OCI-LY1 (cell line): ENCODE measurements at regions not wholly inside any gene's neighbourhood (a gene's known extent, or its start where the extent isn't known, plus 50 kb on each side); places are given as distances from the start of the nearest gene placed in this dataset.

Experiments
- H2AFZ ChIP-seq: fragments of 200-600 bp; sonication (generic), shearing (Covaris generic); 2 replicates; pipeline ENCODE4 v1.6.0; 2014; ENCODE audit warnings: antibody characterized with exemption, mild to moderate bottlenecking, low read length
- H3F3A ChIP-seq: fragments of 200-600 bp; sonication (generic), shearing (Covaris generic); 2 replicates; pipeline ENCODE4 v1.6.0; 2014; ENCODE audit warnings: mild to moderate bottlenecking, antibody characterized with exemption, low read length, moderate library complexity; ENCODE audit not compliant: insufficient read depth
- H3K27ac ChIP-seq: fragments of 200-600 bp; sonication (generic); 2 replicates; pipeline ENCODE4 v1.5.1; 2014; ENCODE audit warnings: low read length, mixed run types, mild to moderate bottlenecking, low read depth; ENCODE audit not compliant: poor library complexity, severe bottlenecking
- H3K27me3 ChIP-seq: fragments of 200-600 bp; sonication (generic); 2 replicates; pipeline ENCODE4 v1.6.0; 2014; ENCODE audit warnings: antibody characterized with exemption, mild to moderate bottlenecking, low read length, moderate library complexity; ENCODE audit not compliant: insufficient read depth
- H3K36me3 ChIP-seq: fragments of 200-600 bp; sonication (generic); 2 replicates; pipeline ENCODE4 v1.6.1; 2014; ENCODE audit warnings: mild to moderate bottlenecking, antibody characterized with exemption, low read length, moderate library complexity, mixed read lengths; ENCODE audit not compliant: insufficient read depth
- H3K4me1 ChIP-seq: fragments of 200-600 bp; sonication (generic); 2 replicates; pipeline ENCODE4 v1.5.1; 2014; ENCODE audit warnings: mild to moderate bottlenecking, low read length, moderate library complexity; ENCODE audit not compliant: insufficient read depth, severe bottlenecking
- H3K4me2 ChIP-seq: fragments of 200-600 bp; sonication (generic), shearing (Covaris generic); 2 replicates; pipeline ENCODE4 v1.6.1; 2014; ENCODE audit warnings: low read length
- H3K4me3 ChIP-seq: fragments of 200-600 bp; sonication (generic); 2 replicates; pipeline ENCODE4 v1.5.1; 2014; ENCODE audit warnings: low read length, low read depth, mild to moderate bottlenecking, mixed read lengths; ENCODE audit not compliant: poor library complexity, severe bottlenecking
- H3K79me2 ChIP-seq: fragments of 200-600 bp; shearing (Covaris generic); 2 replicates; pipeline ENCODE4 v1.6.1; 2016; ENCODE audit warnings: mixed run types, low read length, mixed read lengths; ENCODE audit not compliant: insufficient read depth
- H3K9ac ChIP-seq: fragments of 200-600 bp; sonication (generic), shearing (Covaris generic); 2 replicates; pipeline ENCODE4 v1.6.1; 2014; ENCODE audit warnings: mild to moderate bottlenecking, low read length, mixed read lengths
- H3K9me2 ChIP-seq: fragments of 200-600 bp; sonication (generic), shearing (Covaris generic); 2 replicates; pipeline ENCODE4 v1.6.1; 2014; ENCODE audit warnings: low read depth, mild to moderate bottlenecking, low read length, mixed read lengths
- H3K9me3 ChIP-seq: fragments of 200-600 bp; shearing (Covaris generic); 2 replicates; pipeline ENCODE4 v1.6.1; 2014; ENCODE audit warnings: low read length, mixed read lengths
- H4K20me1 ChIP-seq: fragments of 200-600 bp; sonication (generic), shearing (Covaris generic); 2 replicates; pipeline ENCODE4 v1.6.0; 2016; ENCODE audit warnings: mild to moderate bottlenecking, low read length; ENCODE audit not compliant: insufficient read depth
- EZH2 ChIP-seq: fragments of 200-600 bp; sonication (generic), shearing (Covaris generic); IDR thresholded peaks from 2 replicates; pipeline ENCODE4 v1.8.0; 2017; ENCODE audit warnings: borderline replicate concordance, mixed run types, mild to moderate bottlenecking, antibody characterized with exemption, low read length, moderate library complexity, mixed read lengths
- TF ChIP-seq, protein P1 (sequence below): fragments of 200-600 bp; sonication (generic), shearing (Covaris generic); IDR thresholded peaks from 2 replicates; pipeline ENCODE4 v1.5.1; 2017; ENCODE audit warnings: mild to moderate bottlenecking, antibody characterized with exemption, low read length, moderate library complexity, mixed read lengths

DNA sequence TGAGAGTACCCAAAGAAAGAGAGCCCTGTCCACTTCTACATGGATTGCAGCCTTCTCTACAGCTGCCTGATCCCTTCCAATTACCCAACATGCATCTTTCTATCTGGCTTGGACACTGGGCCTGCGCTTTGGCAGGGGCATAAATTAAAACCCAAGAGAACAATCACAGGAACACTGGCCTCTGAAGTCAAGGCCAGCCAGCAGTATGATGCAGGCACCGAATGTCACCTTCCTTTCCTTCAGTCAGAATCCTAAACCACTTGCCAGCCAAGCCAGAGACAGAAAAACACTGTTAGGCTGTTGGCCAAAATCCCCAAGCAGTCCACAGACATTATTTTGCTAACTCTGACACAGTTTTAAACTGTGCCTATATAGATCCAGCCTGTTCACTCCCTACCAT is 113.7 kb downstream of the DUSP6 start:
- Histone ChIP-seq H3F3A (no peaks in the 10 kb centered on the region), H3K27me3 (no peaks in the 10 kb centered on the region), H4K20me1 (no peaks in the 10 kb centered on the region), H3K4me2 (no peak overlapping the region), H3K4me1 (no peaks in the 10 kb centered on the region), H3K9ac (no peak overlapping the region), H2AFZ (no peak overlapping the region), H3K79me2 (no peaks in the 10 kb centered on the region), H3K9me3 (no peaks in the 10 kb centered on the region), H3K4me3 (no peak overlapping the region), H3K27ac (no peak overlapping the region), H3K9me2 (no peaks in the 10 kb centered on the region), H3K36me3 (no peaks in the 10 kb centered on the region)
- no peak for TF ChIP-seq EZH2
- TF ChIP-seq, protein P1, sequence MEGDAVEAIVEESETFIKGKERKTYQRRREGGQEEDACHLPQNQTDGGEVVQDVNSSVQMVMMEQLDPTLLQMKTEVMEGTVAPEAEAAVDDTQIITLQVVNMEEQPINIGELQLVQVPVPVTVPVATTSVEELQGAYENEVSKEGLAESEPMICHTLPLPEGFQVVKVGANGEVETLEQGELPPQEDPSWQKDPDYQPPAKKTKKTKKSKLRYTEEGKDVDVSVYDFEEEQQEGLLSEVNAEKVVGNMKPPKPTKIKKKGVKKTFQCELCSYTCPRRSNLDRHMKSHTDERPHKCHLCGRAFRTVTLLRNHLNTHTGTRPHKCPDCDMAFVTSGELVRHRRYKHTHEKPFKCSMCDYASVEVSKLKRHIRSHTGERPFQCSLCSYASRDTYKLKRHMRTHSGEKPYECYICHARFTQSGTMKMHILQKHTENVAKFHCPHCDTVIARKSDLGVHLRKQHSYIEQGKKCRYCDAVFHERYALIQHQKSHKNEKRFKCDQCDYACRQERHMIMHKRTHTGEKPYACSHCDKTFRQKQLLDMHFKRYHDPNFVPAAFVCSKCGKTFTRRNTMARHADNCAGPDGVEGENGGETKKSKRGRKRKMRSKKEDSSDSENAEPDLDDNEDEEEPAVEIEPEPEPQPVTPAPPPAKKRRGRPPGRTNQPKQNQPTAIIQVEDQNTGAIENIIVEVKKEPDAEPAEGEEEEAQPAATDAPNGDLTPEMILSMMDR = no peak

DNA sequence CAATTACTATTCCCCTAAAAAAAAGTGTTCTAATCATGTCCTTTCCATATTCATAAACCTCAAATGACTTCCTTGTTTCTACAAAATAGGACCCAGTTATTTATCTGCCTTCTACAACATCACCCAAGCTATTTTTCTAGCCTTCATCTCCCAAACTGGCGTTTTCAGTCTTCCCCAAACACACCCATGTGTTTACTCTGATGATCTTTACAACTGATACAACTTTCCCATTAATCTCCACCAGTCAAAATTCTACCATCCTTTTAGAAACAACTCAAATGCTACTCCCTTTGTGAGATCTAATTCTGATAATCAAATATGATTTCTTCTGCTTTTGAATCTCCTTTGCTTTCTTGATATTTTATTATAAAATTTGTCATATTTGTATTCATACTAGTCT is 114.5 kb downstream of the DUSP6 start:
- no peak overlapping the region for H3K27ac ChIP-seq
- H3K9me2 ChIP-seq = no peaks in the 10 kb centered on the region
- no peaks in the 10 kb centered on the region for H3K4me1 ChIP-seq
- H3F3A ChIP-seq = no peaks in the 10 kb centered on the region
- H3K27me3 ChIP-seq = no peaks in the 10 kb centered on the region
- no peak overlapping the region for H3K4me3 ChIP-seq
- H3K4me2 ChIP-seq = no peak overlapping the region
- no peaks in the 10 kb centered on the region for H3K9me3 ChIP-seq
- no peak for TF ChIP-seq EZH2
- TF ChIP-seq, protein P1 = no peak
- no peak overlapping the region for H2AFZ ChIP-seq
- H3K36me3 ChIP-seq = no peaks in the 10 kb centered on the region
- H3K9ac ChIP-seq = no peak overlapping the region
- H3K79me2 ChIP-seq = no peaks in the 10 kb centered on the region
- H4K20me1 ChIP-seq = no peaks in the 10 kb centered on the region

DNA sequence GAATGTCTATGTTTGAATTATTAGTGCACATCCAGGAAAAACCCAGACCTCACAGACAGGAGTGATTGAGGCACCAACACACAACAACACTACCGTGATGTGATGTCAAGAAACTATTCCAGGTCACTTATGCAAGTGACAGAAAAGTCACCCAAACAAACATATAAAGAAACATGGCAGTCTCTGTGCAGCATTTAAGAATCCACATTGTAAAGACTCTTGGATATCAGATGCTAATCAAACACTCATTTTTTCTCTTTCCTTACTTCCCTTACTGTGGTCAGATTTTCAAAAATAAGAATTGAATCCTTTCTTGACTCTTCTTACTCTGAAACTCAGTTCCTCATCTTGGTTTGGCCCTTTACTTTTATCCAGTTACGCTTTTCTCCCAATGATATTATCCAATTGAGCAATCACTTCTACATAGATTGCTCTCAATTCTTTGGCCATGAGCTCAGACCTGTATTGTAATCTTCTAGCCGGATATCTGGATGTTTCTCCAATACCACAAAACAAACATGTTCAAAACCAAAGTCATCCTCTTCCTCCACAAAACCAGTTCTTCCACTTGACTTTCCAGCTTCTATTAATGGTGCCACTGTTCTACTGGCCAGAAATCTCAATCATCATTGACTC is 115.4 kb downstream of the DUSP6 start:
- Histone ChIP-seq H3K4me3 (no peak overlapping the region), H3F3A (no peaks in the 10 kb centered on the region), H3K79me2 (no peaks in the 10 kb centered on the region), H3K4me1 (no peaks in the 10 kb centered on the region), H3K27ac (no peak overlapping the region), H3K9me2 (no peaks in the 10 kb centered on the region), H3K9me3 (no peaks in the 10 kb centered on the region), H3K4me2 (no peak overlapping the region), H3K9ac (no peak overlapping the region), H4K20me1 (no peaks in the 10 kb centered on the region), H2AFZ (no peak overlapping the region), H3K27me3 (no peaks in the 10 kb centered on the region), H3K36me3 (no peaks in the 10 kb centered on the region)
- TF ChIP-seq, protein P1 = no peak
- no peak for TF ChIP-seq EZH2
